ENCODE measurements at regions not wholly inside any gene's neighbourhood (a gene's known extent, or its start where the extent isn't known, plus 50 kb on each side); places are given as distances from the start of the nearest gene placed in this dataset.
"Not testable (repeated sequence)": the region's sequence is repeated elsewhere in the genome, so short reads cannot be mapped to it uniquely, and the experiment has no call there.

DNA sequence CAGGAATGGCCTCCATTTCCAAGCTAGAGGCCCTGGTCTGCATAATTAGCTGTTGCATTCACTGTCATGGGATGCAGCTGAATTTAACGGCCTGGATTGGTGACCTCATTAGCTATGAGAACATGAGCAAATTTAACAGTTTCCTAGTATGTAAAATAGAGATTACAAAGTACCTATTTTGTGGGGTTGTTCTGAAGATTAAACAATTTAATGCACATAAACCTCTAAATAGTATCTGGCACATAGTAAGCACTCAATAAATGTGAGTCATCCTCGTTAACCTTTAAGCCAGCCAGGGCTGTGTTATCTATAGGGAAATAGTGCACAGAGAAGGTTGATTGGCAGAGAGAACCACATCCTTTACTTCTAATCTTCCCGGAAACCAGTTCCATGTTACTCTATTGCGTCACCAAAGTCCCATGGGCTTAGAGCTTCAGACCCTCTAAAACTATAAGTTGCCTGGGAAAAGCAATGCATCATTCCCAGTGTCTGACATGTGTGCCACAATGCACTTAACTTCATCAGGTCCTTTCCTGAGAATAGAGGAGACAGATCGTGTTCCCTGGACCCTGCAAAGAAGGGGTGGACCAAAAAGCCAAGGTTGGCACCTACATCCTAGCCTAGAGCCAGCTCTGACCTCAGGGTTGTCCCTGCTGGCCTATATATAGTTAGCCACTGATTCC is 196.5 kb downstream of the LNPK start:
- Mint-ChIP-seq H3K27me3 (no peaks in the 10 kb centered on the region), H3K4me1 (ENCODE audit: low read depth) (peaks cover 9% of the 10 kb centered on the region), H3K36me3 (ENCODE audit: insufficient read depth) (no peaks in the 10 kb centered on the region), H3K9me3 (ENCODE audit: low read depth) (no peaks in the 10 kb centered on the region), H3K27ac (no peak overlapping the region), H3K4me3 (ENCODE audit: low read depth) (no peak overlapping the region)
- no peak for TF ChIP-seq CTCF (IDR thresholded peaks at IDR 0.05; ENCODE audit: unreplicated experiment)
- no peak for DNase-seq (ENCODE audit: low spot score, unreplicated experiment)

DNA sequence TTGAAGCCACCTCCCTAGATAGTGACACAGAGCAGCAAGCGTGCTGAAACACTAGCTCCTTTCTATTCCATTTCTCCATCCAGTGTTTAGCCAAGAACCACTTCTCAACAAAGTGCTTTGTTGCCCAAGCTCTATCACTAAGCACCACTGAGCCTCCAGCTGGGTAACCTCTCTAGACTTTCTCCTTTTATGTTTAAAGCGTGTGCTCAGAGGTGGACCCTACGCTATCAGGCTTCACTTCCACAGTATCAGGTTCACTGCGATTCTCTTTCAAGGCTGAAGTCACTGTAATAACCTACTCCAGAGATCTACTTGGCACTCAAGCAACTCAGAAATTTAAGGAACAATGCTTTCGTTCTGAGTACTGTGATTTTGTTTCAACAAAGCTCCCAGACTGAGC is 197.9 kb downstream of the LNPK start:
- DNase-seq (ENCODE audit: low spot score, unreplicated experiment): no peak
- Mint-ChIP-seq H3K4me1 (ENCODE audit: low read depth) (peaks cover 9% of the 10 kb centered on the region), H3K9me3 (ENCODE audit: low read depth) (no peaks in the 10 kb centered on the region), H3K4me3 (ENCODE audit: low read depth) (no peak overlapping the region), H3K27ac (no peak overlapping the region), H3K36me3 (ENCODE audit: insufficient read depth) (no peaks in the 10 kb centered on the region), H3K27me3 (no peaks in the 10 kb centered on the region)
- TF ChIP-seq CTCF (IDR thresholded peaks at IDR 0.05; ENCODE audit: unreplicated experiment): no peak

DNA sequence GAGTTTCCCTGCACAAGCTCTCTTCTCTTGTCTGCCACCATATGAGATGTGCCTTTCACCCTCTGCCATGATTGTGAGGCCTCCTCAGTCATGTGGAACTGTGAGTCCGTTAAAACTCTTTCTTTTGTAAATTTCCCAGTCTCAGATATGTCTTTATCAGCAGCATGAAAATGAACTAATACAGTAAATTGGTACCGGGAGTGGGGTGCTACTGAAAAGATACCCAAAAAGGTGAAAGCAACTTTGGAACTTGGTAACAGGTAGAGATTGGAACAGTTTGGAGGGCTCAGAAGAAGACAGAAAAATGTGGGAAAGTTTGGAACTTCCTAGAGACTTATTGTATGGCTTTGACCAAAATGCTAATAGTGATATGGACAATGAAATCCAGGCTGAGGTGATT is 205.6 kb downstream of the LNPK start:
- not testable (repeated sequence) for H3K27ac Mint-ChIP-seq; H3K4me1 Mint-ChIP-seq (ENCODE audit: low read depth); DNase-seq (ENCODE audit: low spot score, unreplicated experiment); H3K27me3 Mint-ChIP-seq; H3K36me3 Mint-ChIP-seq (ENCODE audit: insufficient read depth); H3K4me3 Mint-ChIP-seq (ENCODE audit: low read depth)
- H3K9me3 Mint-ChIP-seq (ENCODE audit: low read depth): peaks cover 12% of the 10 kb centered on the region

DNA sequence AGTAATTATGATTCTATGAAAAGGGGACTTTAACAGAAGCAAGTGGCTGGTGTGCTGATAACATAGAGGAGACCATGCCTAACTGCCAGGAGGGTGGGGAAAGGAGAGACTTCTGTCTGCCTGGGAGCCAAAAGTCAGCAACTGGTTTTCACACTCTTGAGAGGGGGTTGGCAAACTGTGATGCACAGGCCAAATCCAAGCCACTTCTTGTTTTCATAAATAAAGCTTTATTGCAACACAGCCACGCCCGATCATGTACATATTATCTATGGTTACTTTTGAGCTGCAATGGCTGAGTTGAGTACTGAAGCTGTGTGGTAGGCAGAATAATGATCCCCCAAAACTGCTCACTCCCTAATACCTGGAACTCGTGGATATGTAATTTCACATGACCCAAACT is 208.4 kb downstream of the LNPK start:
- TF ChIP-seq CTCF (IDR thresholded peaks at IDR 0.05; ENCODE audit: unreplicated experiment): no peak
- peaks cover 12% of the 10 kb centered on the region for H3K9me3 Mint-ChIP-seq (ENCODE audit: low read depth)
- H3K4me1 Mint-ChIP-seq (ENCODE audit: low read depth): no peaks in the 10 kb centered on the region
- DNase-seq (ENCODE audit: low spot score, unreplicated experiment): no peak
- no peaks in the 10 kb centered on the region for H3K27me3 Mint-ChIP-seq
- H3K4me3 Mint-ChIP-seq (ENCODE audit: low read depth): no peak overlapping the region
- H3K27ac Mint-ChIP-seq: no peak overlapping the region
- peaks cover 8% of the 10 kb centered on the region for H3K36me3 Mint-ChIP-seq (ENCODE audit: insufficient read depth)

DNA sequence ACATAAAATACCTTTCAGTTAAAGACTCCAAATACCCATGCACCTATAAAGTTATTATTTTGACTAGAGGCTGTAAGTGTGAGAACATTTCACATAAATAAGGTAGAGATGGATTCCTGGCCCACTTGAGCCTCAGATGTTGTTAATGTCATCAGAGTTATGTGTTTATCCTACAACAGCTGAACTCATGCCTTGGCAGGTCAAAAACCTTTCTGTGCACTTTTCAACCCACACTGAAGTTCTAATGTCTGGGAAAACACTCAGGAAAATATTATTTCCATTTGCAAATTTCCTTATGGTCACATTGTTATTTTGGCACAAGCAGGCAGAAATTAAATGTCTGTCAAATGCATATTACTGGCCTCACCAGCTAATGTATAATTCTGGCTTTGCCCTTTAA is 209.2 kb downstream of the LNPK start:
- DNase-seq (ENCODE audit: low spot score, unreplicated experiment): no peak
- no peaks in the 10 kb centered on the region for H3K4me1 Mint-ChIP-seq (ENCODE audit: low read depth)
- no peak for TF ChIP-seq CTCF (IDR thresholded peaks at IDR 0.05; ENCODE audit: unreplicated experiment)
- H3K9me3 Mint-ChIP-seq (ENCODE audit: low read depth): peaks cover 11% of the 10 kb centered on the region
- H3K27me3 Mint-ChIP-seq: no peaks in the 10 kb centered on the region
- peaks cover 8% of the 10 kb centered on the region for H3K36me3 Mint-ChIP-seq (ENCODE audit: insufficient read depth)
- no peak overlapping the region for H3K4me3 Mint-ChIP-seq (ENCODE audit: low read depth)
- H3K27ac Mint-ChIP-seq: no peak overlapping the region

DNA sequence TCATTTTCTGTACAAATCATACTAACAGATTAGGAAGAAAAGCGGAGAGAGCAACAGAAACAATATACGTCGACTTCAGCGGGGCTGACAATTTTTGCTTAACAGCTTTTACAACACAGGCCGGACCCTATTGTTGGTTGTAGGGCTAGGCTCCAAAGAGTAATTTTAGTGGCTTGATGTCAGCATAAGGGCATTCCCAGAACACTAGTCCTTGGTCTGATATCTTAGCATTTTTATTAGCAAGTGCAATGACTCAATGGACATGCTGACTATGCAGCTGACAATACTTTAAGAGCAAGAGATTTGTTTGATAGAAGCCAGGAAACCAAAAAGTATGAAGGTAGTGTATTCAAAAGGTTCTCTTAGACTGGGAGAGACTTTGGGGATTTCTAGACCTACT is 209.9 kb downstream of the LNPK start:
- no peak overlapping the region for H3K4me3 Mint-ChIP-seq (ENCODE audit: low read depth)
- H3K27ac Mint-ChIP-seq: no peak overlapping the region
- peaks cover 9% of the 10 kb centered on the region for H3K9me3 Mint-ChIP-seq (ENCODE audit: low read depth)
- peaks cover 8% of the 10 kb centered on the region for H3K36me3 Mint-ChIP-seq (ENCODE audit: insufficient read depth)
- DNase-seq (ENCODE audit: low spot score, unreplicated experiment): no peak
- H3K4me1 Mint-ChIP-seq (ENCODE audit: low read depth): no peaks in the 10 kb centered on the region
- TF ChIP-seq CTCF (IDR thresholded peaks at IDR 0.05; ENCODE audit: unreplicated experiment): no peak
- no peaks in the 10 kb centered on the region for H3K27me3 Mint-ChIP-seq

Measured in progenitor cell of endocrine pancreas (in vitro differentiated cells).